H1 (cell line): ENCODE measurements at regions not wholly inside any gene's neighbourhood (a gene's known extent, or its start where the extent isn't known, plus 50 kb on each side); places are given as distances from the start of the nearest gene placed in this dataset.

Experiments
- GTF2F1 ChIP-seq: IDR thresholded peaks from 2 replicates; pipeline ENCODE4 v1.6.1; 2012; ENCODE audit warnings: low read depth, low read length, improper control_type of control experiment, borderline replicate concordance
- KDM1A ChIP-seq: fragments of 200-600, 300-600 bp; sonication (generic); IDR thresholded peaks from 2 replicates; pipeline ENCODE4 v1.7.1; 2016; ENCODE audit warnings: mild to moderate bottlenecking, low read length, borderline replicate concordance
- PHF8 ChIP-seq: fragments of 200-600 bp; sonication (generic); conservative IDR thresholded peaks from 2 replicates; pipeline ENCODE4 v1.7.1; 2012; ENCODE audit warnings: low read depth, mild to moderate bottlenecking, inconsistent platforms, low read length, moderate library complexity
- SIN3A ChIP-seq, 2 experiments: IDR thresholded peaks in 1 of 2; conservative IDR thresholded peaks in 1 of 2; 2 replicates each; pipeline ENCODE4 v1.6.1; 2011 to 2012; ENCODE audit warnings: low read length in 2 of 2, improper control_type of control experiment in 1 of 2, low read depth in 1 of 2, mild to moderate bottlenecking in 1 of 2

DNA sequence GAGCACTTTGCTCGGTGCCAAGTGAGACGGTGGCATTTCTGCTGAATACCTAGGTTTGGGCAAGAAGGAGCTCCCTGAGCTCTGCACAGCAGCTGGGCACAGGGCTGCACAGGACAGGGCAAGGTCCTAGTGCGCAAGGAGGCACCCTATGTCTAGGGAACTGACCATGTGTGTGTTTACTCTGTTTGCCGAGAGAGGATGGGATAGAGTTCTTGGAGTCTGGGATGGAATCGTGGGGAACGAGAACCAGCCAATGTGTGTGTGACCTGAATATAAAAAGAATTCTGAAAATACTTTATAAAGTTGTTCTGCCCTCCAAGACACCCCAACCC lies 179.5 kb upstream of the NECTIN1 start (continued):
- TF ChIP-seq PHF8: no peak
- no peak for TF ChIP-seq KDM1A
- TF ChIP-seq GTF2F1: no peak
- TF ChIP-seq SIN3A (conservative IDR thresholded peaks at IDR 0.05 in 1 of 2, IDR thresholded peaks at IDR 0.05 in 1 of 2; ENCODE audit: low read depth in 1 of 2, low read length in 2 of 2): no peak
